PC-9 (cell line): ENCODE measurements at regions not wholly inside any gene's neighbourhood (a gene's known extent, or its start where the extent isn't known, plus 50 kb on each side); places are given as distances from the start of the nearest gene placed in this dataset.

Source experiments
- BruUV-seq: library from RNA; stranded (reverse); fragments of 400-500 nt; replicated peaks from 2 replicates; lab custom pipeline; 2021; lab: Mats Ljungman, UMichigan
- CTCF ChIA-PET: fragments of 300-600 bp; sonication (Branson Sonifier 250); formaldehyde crosslinking; loops from one replicate; lab custom pipeline; 2022; ENCODE audit warnings: antibody characterized with exemption; lab: Charles Lee
- POLR2A ChIA-PET: fragments of 300-600 bp; sonication (Branson Sonifier 250); formaldehyde crosslinking; loops from one replicate; lab custom pipeline; 2022; ENCODE audit warnings: antibody characterized with exemption; ENCODE audit not compliant: unreplicated experiment; lab: Charles Lee
- DNase-seq, 2 experiments: peaks; one replicate each; pipeline versions ENCODE4 v3.0.0 to v3.0.0-alpha.2; 2015 to 2022; ENCODE audit warnings: mixed read lengths in 1 of 2
- H2AFZ ChIP-seq: fragments of 200-600 bp; sonication (generic); 2 replicates; pipeline ENCODE4 v1.8.1; 2017; ENCODE audit warnings: antibody characterized with exemption
- H3F3A ChIP-seq: fragments of 200-600 bp; sonication (generic); 2 replicates; pipeline ENCODE4 v1.8.1; 2017; ENCODE audit warnings: antibody characterized with exemption, mild to moderate bottlenecking, low read depth; ENCODE audit not compliant: insufficient read depth
- H3K27ac ChIP-seq: fragments of 200-600 bp; sonication (generic); 2 replicates; pipeline ENCODE4 v1.6.1; 2016; ENCODE audit warnings: mixed run types
- H3K27me3 ChIP-seq: fragments of 200-600 bp; sonication (generic); 2 replicates; pipeline ENCODE4 v1.6.1; 2016; ENCODE audit warnings: low read depth, mixed run types; ENCODE audit not compliant: insufficient read depth
- H3K36me3 ChIP-seq: fragments of 200-600 bp; sonication (generic); 2 replicates; pipeline ENCODE4 v1.6.1; 2016; ENCODE audit warnings: low read depth, mixed run types
- H3K4me1 ChIP-seq: fragments of 200-600 bp; sonication (generic); replicated peaks from 2 replicates; pipeline ENCODE4 v1.6.1; 2016; ENCODE audit warnings: mixed run types; ENCODE audit not compliant: insufficient read depth
- H3K4me2 ChIP-seq: fragments of 200-600 bp; sonication (generic); 2 replicates; pipeline ENCODE4 v1.6.1; 2017; ENCODE audit warnings: mixed run types
- H3K4me3 ChIP-seq: fragments of 200-600 bp; sonication (generic); 2 replicates; pipeline ENCODE4 v1.6.1; 2016; ENCODE audit warnings: mixed run types
- H3K79me2 ChIP-seq: fragments of 200-600 bp; sonication (generic); 2 replicates; pipeline ENCODE4 v1.6.1; 2017; ENCODE audit warnings: low read depth, mixed run types
- H3K9me2 ChIP-seq: fragments of 200-600 bp; sonication (generic); 2 replicates; pipeline ENCODE4 v1.8.1; 2017; ENCODE audit warnings: mild to moderate bottlenecking; ENCODE audit not compliant: insufficient read depth
- H3K9me3 ChIP-seq: fragments of 200-600 bp; sonication (generic); 2 replicates; pipeline ENCODE4 v1.8.1; 2016; ENCODE audit warnings: low read depth; ENCODE audit not compliant: insufficient read depth
- H4K20me1 ChIP-seq: fragments of 200-600 bp; sonication (generic); 2 replicates; pipeline ENCODE4 v1.8.1; 2017; ENCODE audit not compliant: insufficient read depth
- EZH2 ChIP-seq: fragments of 200-600 bp; sonication (generic); IDR thresholded peaks from 2 replicates; pipeline ENCODE4 v1.8.0; 2017; ENCODE audit warnings: antibody characterized with exemption, low read depth
- intact Hi-C: fragments of 100-400 bp; cut with micrococcal nuclease; formaldehyde crosslinking; loops from one replicate; pipeline ENCODE4 v1.10.0; 2022; ENCODE audit not compliant: unreplicated experiment
- TF ChIP-seq, protein P1 (sequence below): fragments of 200-600 bp; sonication (generic); conservative IDR thresholded peaks from 2 replicates; pipeline ENCODE4 v1.6.1; 2017; ENCODE audit warnings: mixed run types, antibody characterized with exemption, mild to moderate bottlenecking, moderate library complexity

DNA sequence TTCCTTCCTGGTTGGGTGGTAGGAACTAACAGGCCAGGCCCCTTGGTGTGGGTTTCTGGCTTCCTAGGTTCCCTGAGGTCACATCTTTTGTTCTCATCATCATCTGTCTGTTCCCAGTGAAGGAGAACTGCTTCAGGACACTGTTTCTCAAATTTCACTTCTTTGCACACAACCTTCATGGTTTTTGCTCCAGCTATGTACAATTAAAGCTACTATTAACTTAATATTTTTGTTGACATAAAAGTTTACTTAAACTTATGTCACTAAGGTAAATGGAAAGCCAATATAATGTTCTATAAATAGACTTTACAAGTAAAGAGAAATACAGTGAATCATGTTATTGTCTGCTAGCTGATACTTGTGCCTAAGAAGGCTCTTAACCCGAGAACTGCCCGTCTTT is 120.7 kb upstream of the KCNG1 start:
- Histone ChIP-seq H3K27ac (no peak overlapping the region), H3K27me3 (peaks cover 26% of the 10 kb centered on the region), H3K4me2 (no peak overlapping the region), H3K9me2 (no peaks in the 10 kb centered on the region), H4K20me1 (no peaks in the 10 kb centered on the region), H3F3A (no peaks in the 10 kb centered on the region), H3K79me2 (no peaks in the 10 kb centered on the region), H3K4me1 (peaks cover 11% of the 10 kb centered on the region), H3K4me3 (no peak overlapping the region), H3K9me3 (no peaks in the 10 kb centered on the region; the same call in 1 of the 2 replicates), H3K36me3 (no peaks in the 10 kb centered on the region), H2AFZ (no peak overlapping the region)
- no peak for DNase-seq
- TF ChIP-seq, protein P1, sequence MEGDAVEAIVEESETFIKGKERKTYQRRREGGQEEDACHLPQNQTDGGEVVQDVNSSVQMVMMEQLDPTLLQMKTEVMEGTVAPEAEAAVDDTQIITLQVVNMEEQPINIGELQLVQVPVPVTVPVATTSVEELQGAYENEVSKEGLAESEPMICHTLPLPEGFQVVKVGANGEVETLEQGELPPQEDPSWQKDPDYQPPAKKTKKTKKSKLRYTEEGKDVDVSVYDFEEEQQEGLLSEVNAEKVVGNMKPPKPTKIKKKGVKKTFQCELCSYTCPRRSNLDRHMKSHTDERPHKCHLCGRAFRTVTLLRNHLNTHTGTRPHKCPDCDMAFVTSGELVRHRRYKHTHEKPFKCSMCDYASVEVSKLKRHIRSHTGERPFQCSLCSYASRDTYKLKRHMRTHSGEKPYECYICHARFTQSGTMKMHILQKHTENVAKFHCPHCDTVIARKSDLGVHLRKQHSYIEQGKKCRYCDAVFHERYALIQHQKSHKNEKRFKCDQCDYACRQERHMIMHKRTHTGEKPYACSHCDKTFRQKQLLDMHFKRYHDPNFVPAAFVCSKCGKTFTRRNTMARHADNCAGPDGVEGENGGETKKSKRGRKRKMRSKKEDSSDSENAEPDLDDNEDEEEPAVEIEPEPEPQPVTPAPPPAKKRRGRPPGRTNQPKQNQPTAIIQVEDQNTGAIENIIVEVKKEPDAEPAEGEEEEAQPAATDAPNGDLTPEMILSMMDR = no peak
- intact Hi-C loops = no loop called here
- CTCF ChIA-PET = no interaction called here
- POLR2A ChIA-PET = no interaction called here
- no TSS peak for BruUV-seq

DNA sequence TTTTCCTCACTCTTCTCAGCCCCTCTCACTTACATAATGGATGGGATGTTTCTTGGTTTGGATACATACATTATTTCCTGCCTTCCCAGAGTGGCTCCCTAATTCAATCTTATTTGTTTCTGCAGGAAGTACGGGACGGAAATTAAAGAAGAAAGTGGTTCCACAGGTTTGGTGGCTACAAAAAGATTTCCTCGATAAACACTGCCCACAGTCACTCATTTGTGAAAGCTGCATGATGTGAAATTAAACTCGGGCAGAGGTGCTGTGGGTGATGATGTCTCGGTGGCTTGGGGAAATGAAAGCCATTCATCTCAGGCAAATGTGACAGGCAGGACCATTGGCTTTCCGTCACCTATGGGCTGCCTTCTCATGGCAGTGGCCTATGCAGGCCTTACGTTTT is 119.5 kb upstream of the KCNG1 start:
- H3K9me3 ChIP-seq = no peaks in the 10 kb centered on the region
- H3K27ac ChIP-seq = no peak overlapping the region
- H3K27me3 ChIP-seq = peaks cover 26% of the 10 kb centered on the region
- BruUV-seq = no TSS peak
- POLR2A ChIA-PET = no interaction called here
- DNase-seq = peak in 1 of 2 experiments; percentile 68
- H3K36me3 ChIP-seq = no peaks in the 10 kb centered on the region
- no peaks in the 10 kb centered on the region for H4K20me1 ChIP-seq
- intact Hi-C loops = no loop called here
- no peak overlapping the region for H3K4me3 ChIP-seq
- H3K79me2 ChIP-seq = no peaks in the 10 kb centered on the region
- H3K4me1 ChIP-seq = peaks cover 11% of the 10 kb centered on the region
- H2AFZ ChIP-seq = no peak overlapping the region
- no peak for TF ChIP-seq EZH2
- TF ChIP-seq, protein P1 = no peak
- no peaks in the 10 kb centered on the region for H3F3A ChIP-seq
- H3K9me2 ChIP-seq = no peaks in the 10 kb centered on the region
- H3K4me2 ChIP-seq = peak overlapping the region; percentile 46
- CTCF ChIA-PET = no interaction called here

DNA sequence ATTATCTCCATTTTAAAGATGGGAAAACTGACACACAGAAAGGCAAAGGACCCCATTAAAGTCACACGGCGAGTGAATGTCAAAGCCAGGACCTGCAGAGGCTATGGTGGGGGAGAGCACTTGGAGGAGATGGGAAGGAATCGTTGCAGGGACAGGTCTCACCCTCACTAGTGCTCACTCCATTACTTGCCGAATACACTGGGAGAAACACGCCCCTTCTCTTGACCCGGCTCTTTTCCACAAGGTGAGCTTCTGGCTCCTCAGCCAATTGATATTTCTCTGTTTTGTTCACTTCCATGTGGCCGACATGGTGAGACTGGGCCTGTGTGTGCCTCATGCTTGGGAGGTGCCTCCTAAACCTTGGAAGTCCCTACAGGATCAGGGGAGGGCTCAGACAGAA is 117.8 kb upstream of the KCNG1 start:
- ChIA-PET CTCF (no interaction called here), POLR2A (no interaction called here)
- Histone ChIP-seq H4K20me1 (no peaks in the 10 kb centered on the region), H3K27ac (no peak overlapping the region), H3K4me3 (no peak overlapping the region), H3K27me3 (peaks cover 17% of the 10 kb centered on the region), H3K4me2 (no peak overlapping the region), H2AFZ (no peak overlapping the region), H3K4me1 (peaks cover 15% of the 10 kb centered on the region), H3K36me3 (no peaks in the 10 kb centered on the region), H3F3A (no peaks in the 10 kb centered on the region), H3K9me3 (no peaks in the 10 kb centered on the region), H3K9me2 (no peaks in the 10 kb centered on the region), H3K79me2 (no peaks in the 10 kb centered on the region)
- intact Hi-C loops = no loop called here
- no peak for DNase-seq
- no TSS peak for BruUV-seq
- TF ChIP-seq EZH2 = no peak
- TF ChIP-seq, protein P1 = no peak
